ENCODE measurements at regions not wholly inside any gene's neighbourhood (a gene's known extent, or its start where the extent isn't known, plus 50 kb on each side); places are given as distances from the start of the nearest gene placed in this dataset.

- Histone ChIP-seq H3K79me2 (replicated peaks; ENCODE audit: insufficient read depth, low read length) (no peaks in the 10 kb centered on the region), H3K4me2 (ENCODE audit: low read length) (no peak overlapping the region), H3K9ac (ENCODE audit: low read length) (no peak overlapping the region), H3K36me3 (ENCODE audit: insufficient read depth, low read length) (no peaks in the 10 kb centered on the region), H3K9me2 (ENCODE audit: insufficient read depth, low read length) (no peaks in the 10 kb centered on the region), H3K9me3 (ENCODE audit: low read length) (no peaks in the 10 kb centered on the region), H3K4me3 (ENCODE audit: low read length) (no peak overlapping the region), H3K27ac (ENCODE audit: low read length) (no peak overlapping the region), H3F3A (ENCODE audit: insufficient read depth, low read length, poor library complexity, severe bottlenecking) (no peaks in the 10 kb centered on the region), H2AFZ (ENCODE audit: low read depth, low read length) (no peak overlapping the region), H4K20me1 (ENCODE audit: insufficient read depth) (no peaks in the 10 kb centered on the region), H3K27me3 (ENCODE audit: insufficient read depth, low read depth, low read length) (no peaks in the 10 kb centered on the region)
- TF ChIP-seq CTCF (IDR thresholded peaks at IDR 0.05; ENCODE audit: poor library complexity, severe bottlenecking): no peak
- no peak for TF ChIP-seq EP300 (conservative IDR thresholded peaks at IDR 0.05; ENCODE audit: poor library complexity, severe bottlenecking)
- no peak for TF ChIP-seq REST (IDR thresholded peaks at IDR 0.05; ENCODE audit: borderline replicate concordance)
- TF ChIP-seq EZH2 (IDR thresholded peaks at IDR 0.05; ENCODE audit: borderline replicate concordance, insufficient read depth, low read length, poor library complexity, severe bottlenecking): no peak
- no peak for TF ChIP-seq POLR2AphosphoS5 (IDR thresholded peaks at IDR 0.05)
- TF ChIP-seq MXI1 (conservative IDR thresholded peaks at IDR 0.05; ENCODE audit: poor library complexity, severe bottlenecking): no peak
- no peak for TF ChIP-seq TAF1 (IDR thresholded peaks at IDR 0.05; ENCODE audit: low read depth)
- no peak for TF ChIP-seq RAD21 (conservative IDR thresholded peaks at IDR 0.05)
- TF ChIP-seq SMC3 (conservative IDR thresholded peaks at IDR 0.05; ENCODE audit: poor library complexity): no peak
Measured at GRCh38 chr4:112970903-112971302, 78.5 kb upstream of the ANK2 start.

- no peaks in the 10 kb centered on the region for H4K20me1 ChIP-seq (ENCODE audit: insufficient read depth)
- no peak overlapping the region for H3K4me2 ChIP-seq (ENCODE audit: low read length)
- H3K36me3 ChIP-seq (ENCODE audit: insufficient read depth, low read length): no peaks in the 10 kb centered on the region
- H3K4me3 ChIP-seq (ENCODE audit: low read length): no peak overlapping the region
- H3K27me3 ChIP-seq (ENCODE audit: insufficient read depth, low read depth, low read length): no peaks in the 10 kb centered on the region
- H3K9me2 ChIP-seq (ENCODE audit: insufficient read depth, low read length): no peaks in the 10 kb centered on the region
- no peak overlapping the region for H3K9ac ChIP-seq (ENCODE audit: low read length)
- H3K27ac ChIP-seq (ENCODE audit: low read length): no peak overlapping the region
- no peaks in the 10 kb centered on the region for H3F3A ChIP-seq (ENCODE audit: insufficient read depth, low read length, poor library complexity, severe bottlenecking)
- H2AFZ ChIP-seq (ENCODE audit: low read depth, low read length): no peak overlapping the region
- H3K9me3 ChIP-seq (ENCODE audit: low read length): no peaks in the 10 kb centered on the region
- no peaks in the 10 kb centered on the region for H3K79me2 ChIP-seq (replicated peaks; ENCODE audit: insufficient read depth, low read length)
- TF ChIP-seq EP300 (conservative IDR thresholded peaks at IDR 0.05; ENCODE audit: poor library complexity, severe bottlenecking): no peak
- no peak for TF ChIP-seq REST (IDR thresholded peaks at IDR 0.05; ENCODE audit: borderline replicate concordance)
- no peak for TF ChIP-seq MXI1 (conservative IDR thresholded peaks at IDR 0.05; ENCODE audit: poor library complexity, severe bottlenecking)
- no peak for TF ChIP-seq POLR2AphosphoS5 (IDR thresholded peaks at IDR 0.05)
- TF ChIP-seq CTCF (IDR thresholded peaks at IDR 0.05; ENCODE audit: poor library complexity, severe bottlenecking): no peak
- TF ChIP-seq EZH2 (IDR thresholded peaks at IDR 0.05; ENCODE audit: borderline replicate concordance, insufficient read depth, low read length, poor library complexity, severe bottlenecking): no peak
- no peak for TF ChIP-seq RAD21 (conservative IDR thresholded peaks at IDR 0.05)
- no peak for TF ChIP-seq TAF1 (IDR thresholded peaks at IDR 0.05; ENCODE audit: low read depth)
- no peak for TF ChIP-seq SMC3 (conservative IDR thresholded peaks at IDR 0.05; ENCODE audit: poor library complexity)
Measured at GRCh38 chr4:112973750-112974251, 75.7 kb upstream of the ANK2 start.

All from neural cell (in vitro differentiated cells).